Left ventricle myocardium inferior (tissue), 1 donor: ENCODE measurements at regions not wholly inside any gene's neighbourhood (a gene's known extent, or its start where the extent isn't known, plus 50 kb on each side); places are given as distances from the start of the nearest gene placed in this dataset.

Experiments used
- DNase-seq: peaks from one replicate; pipeline ENCODE4 v3.0.0-alpha.2; 2020
- H3K27ac ChIP-seq: fragments of 200-600 bp; replicated peaks from 2 replicates; pipeline ENCODE4 v1.8.0; 2021
- H3K27me3 ChIP-seq: fragments of 200-600 bp; 2 replicates; pipeline ENCODE4 v1.8.0; 2021; ENCODE audit warnings: low read depth
- H3K36me3 ChIP-seq: fragments of 200-600 bp; 2 replicates; pipeline ENCODE4 v1.8.0; 2021
- H3K4me1 ChIP-seq: fragments of 200-600 bp; 2 replicates; pipeline ENCODE4 v1.8.0; 2021
- H3K4me3 ChIP-seq: fragments of 200-600 bp; 2 replicates; pipeline ENCODE4 v1.8.0; 2021; ENCODE audit warnings: mild to moderate bottlenecking, moderate library complexity
- H3K9me3 ChIP-seq: fragments of 200-600 bp; replicated peaks from 2 replicates; pipeline ENCODE4 v1.8.0; 2021
- CTCF ChIP-seq: fragments of 200-600 bp; IDR thresholded peaks from 2 replicates; pipeline ENCODE4 v1.8.0; 2021; ENCODE audit warnings: antibody characterized with exemption, mild to moderate bottlenecking, borderline replicate concordance
- intact Hi-C: fragments of 100-400 bp; cut with micrococcal nuclease; formaldehyde crosslinking; loops from one replicate; pipeline ENCODE4 v1.11.0; 2022
- donor health status: DM: no; HTN: yes; CAD: no; lungs with severe emphysema.

GRCh38 chr16:73154063-73154870, 106.3 kb upstream of the ZFHX3 start:
- no peaks in the 10 kb centered on the region for H3K27me3 ChIP-seq
- peaks cover 8% of the 10 kb centered on the region for H3K4me1 ChIP-seq
- intact Hi-C loops = no loop called here
- H3K36me3 ChIP-seq = no peaks in the 10 kb centered on the region
- TF ChIP-seq CTCF = no peak
- no peak overlapping the region for H3K4me3 ChIP-seq
- no peaks in the 10 kb centered on the region for H3K9me3 ChIP-seq
- peak; percentile 48 for DNase-seq
- H3K27ac ChIP-seq = peak overlapping the region; percentile 49

GRCh38 chr16:73152386-73153125, 104.6 kb upstream of the ZFHX3 start:
- Histone ChIP-seq H3K27me3 (no peaks in the 10 kb centered on the region), H3K36me3 (no peaks in the 10 kb centered on the region), H3K27ac (peak overlapping the region; percentile 49), H3K4me3 (no peak overlapping the region), H3K4me1 (peaks cover under 1% of the 10 kb centered on the region), H3K9me3 (no peaks in the 10 kb centered on the region)
- intact Hi-C loops = no loop called here
- TF ChIP-seq CTCF = no peak
- no peak for DNase-seq

- Histone ChIP-seq H3K4me1 (no peaks in the 10 kb centered on the region), H3K27me3 (no peaks in the 10 kb centered on the region), H3K27ac (peak overlapping the region; percentile 49), H3K4me3 (no peak overlapping the region), H3K36me3 (no peaks in the 10 kb centered on the region), H3K9me3 (no peaks in the 10 kb centered on the region)
- intact Hi-C loops = no loop called here
- no peak for TF ChIP-seq CTCF
- no peak for DNase-seq
These were observed 104.0 kb upstream of the ZFHX3 start for GRCh38 chr16:73151941-73152340.

- Histone ChIP-seq H3K4me3 (no peak overlapping the region), H3K27ac (no peak overlapping the region), H3K27me3 (no peaks in the 10 kb centered on the region), H3K9me3 (no peaks in the 10 kb centered on the region), H3K4me1 (no peaks in the 10 kb centered on the region), H3K36me3 (no peaks in the 10 kb centered on the region)
- intact Hi-C loops = no loop called here
- no peak for TF ChIP-seq CTCF
- DNase-seq = no peak
These were observed 103.3 kb upstream of the ZFHX3 start for GRCh38 chr16:73151225-73151624.

DNA sequence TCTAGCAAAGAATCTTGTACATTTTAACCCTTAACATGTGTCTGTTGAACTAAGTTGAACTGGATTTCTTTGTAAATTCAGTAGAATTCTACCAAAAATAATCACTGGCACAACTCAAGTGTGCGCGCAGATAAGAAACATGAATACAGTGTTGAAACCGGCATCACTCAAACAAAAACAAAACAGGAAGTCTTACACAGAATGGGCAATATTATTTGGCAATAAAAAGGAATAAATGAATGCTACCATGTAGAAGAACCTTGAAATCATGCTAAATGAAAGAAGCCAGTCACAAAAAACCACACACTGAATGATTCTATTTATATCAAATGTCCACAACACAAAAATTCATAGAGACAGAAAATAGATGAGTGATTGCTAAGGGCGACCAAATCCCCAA, 102.9 kb upstream of the ZFHX3 start:
- H3K36me3 ChIP-seq = no peaks in the 10 kb centered on the region

More for the DNA sequence above, 102.9 kb upstream of the ZFHX3 start:
- Histone ChIP-seq H3K27ac (no peak overlapping the region), H3K9me3 (no peaks in the 10 kb centered on the region), H3K27me3 (no peaks in the 10 kb centered on the region), H3K4me1 (no peaks in the 10 kb centered on the region), H3K4me3 (no peak overlapping the region)
- no peak for DNase-seq
- intact Hi-C loops = no loop called here
- no peak for TF ChIP-seq CTCF
